GM23248 (cell line): ENCODE measurements at regions not wholly inside any gene's neighbourhood (a gene's known extent, or its start where the extent isn't known, plus 50 kb on each side); places are given as distances from the start of the nearest gene placed in this dataset.

ENCODE experiments used
- EZH2 ChIP-seq: fragments of 200-600 bp; sonication (generic); IDR thresholded peaks from 2 replicates; pipeline ENCODE4 v1.6.1; 2018; ENCODE audit warnings: antibody characterized with exemption, mild to moderate bottlenecking; ENCODE audit not compliant: insufficient read depth, poor library complexity, severe bottlenecking
- EZH2phosphoT487 ChIP-seq: fragments of 200-600 bp; sonication (generic); IDR thresholded peaks from 2 replicates; pipeline ENCODE4 v1.6.1; 2018; ENCODE audit warnings: antibody characterized with exemption, moderate library complexity, mild to moderate bottlenecking, low read depth; ENCODE audit not compliant: insufficient read depth

- TF ChIP-seq EZH2phosphoT487 (no peak), EZH2 (no peak)
Observed at GRCh38 chr5:2253040-2253975, 370.6 kb upstream of the IRX4 start.
